Occipital lobe (tissue), 1 donor: ENCODE measurements at regions not wholly inside any gene's neighbourhood (a gene's known extent, or its start where the extent isn't known, plus 50 kb on each side); places are given as distances from the start of the nearest gene placed in this dataset.

Source experiments
- DNase-seq: peaks from one replicate; lab custom pipeline; 2025; lab: John Stamatoyannopoulos, UW

DNA sequence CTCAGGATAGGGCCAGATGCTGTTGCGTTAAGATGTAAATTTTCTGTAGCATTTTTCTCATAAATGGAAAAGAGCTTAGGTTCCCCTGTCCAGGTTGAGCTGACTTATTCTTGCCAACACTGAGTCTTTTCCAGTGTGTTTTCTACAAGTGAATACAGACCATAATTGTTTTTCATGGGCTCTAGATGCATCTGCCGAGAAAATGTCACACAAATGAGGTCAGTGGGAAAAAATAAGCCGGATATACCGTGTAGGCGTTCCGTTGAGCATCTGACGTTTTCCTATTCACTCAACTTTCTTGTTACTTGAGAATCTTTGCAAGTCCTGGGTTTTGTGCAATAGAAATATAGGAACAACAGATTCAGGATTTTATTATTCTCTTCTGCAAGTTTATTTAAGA lies 582.9 kb upstream of the CDH4 start:
- DNase-seq = no peak

DNA sequence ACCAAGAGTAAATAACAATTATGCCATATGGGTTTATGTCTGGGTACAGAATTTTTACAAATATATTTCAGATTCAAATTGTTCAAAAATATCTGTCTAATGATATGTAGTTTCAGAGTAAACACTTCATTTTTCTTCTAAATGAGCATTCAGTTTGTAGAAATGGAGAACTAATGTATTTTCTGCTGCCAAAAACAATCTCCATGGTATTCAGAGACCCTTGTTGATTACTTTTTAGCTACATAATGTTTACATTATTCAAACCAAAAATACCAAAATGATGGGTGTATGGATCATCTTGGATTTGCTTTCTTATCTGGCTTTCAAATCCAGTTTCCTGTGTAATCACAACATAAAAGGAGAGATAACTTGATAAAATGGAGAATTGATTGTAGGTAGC lies 576.0 kb upstream of the CDH4 start:
- DNase-seq = no peak

DNA sequence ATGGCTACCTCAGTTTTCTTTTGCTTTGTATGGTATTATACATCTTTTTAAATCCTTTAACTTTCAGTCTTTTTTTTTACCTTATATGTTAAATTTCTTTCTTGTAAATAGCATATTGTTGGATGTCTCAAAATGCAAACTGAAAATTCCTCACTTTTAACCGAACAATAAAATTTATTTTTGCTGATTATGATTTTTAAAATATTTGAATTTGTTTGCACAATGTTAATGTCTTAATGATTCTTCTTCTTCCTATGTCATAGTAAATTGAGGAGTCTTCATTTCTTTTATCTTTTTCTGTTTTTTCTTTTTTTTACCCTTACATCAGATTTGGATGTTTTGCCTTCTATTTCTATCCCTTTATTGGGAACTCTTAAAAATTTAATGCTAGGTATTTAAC lies 574.2 kb upstream of the CDH4 start:
- DNase-seq = no peak

DNA sequence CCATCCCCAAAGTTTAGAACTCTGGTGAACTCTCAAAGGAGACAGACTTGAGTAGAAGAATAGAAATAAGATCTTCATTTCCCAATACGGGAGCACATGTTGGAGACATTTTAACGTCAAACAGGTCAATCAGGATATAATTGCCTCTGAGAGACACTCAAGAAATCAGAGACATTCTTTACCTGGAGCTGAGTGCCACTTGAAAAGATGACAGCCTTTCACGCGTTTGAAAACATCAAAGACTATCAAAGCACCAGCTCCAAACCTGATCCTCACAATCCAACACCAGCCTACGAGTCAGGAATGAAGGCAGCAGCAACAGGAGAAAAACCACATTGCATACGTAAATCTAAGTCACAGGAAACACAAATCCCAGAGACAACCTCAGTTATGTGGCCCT lies 571.5 kb upstream of the CDH4 start:
- no peak for DNase-seq

DNA sequence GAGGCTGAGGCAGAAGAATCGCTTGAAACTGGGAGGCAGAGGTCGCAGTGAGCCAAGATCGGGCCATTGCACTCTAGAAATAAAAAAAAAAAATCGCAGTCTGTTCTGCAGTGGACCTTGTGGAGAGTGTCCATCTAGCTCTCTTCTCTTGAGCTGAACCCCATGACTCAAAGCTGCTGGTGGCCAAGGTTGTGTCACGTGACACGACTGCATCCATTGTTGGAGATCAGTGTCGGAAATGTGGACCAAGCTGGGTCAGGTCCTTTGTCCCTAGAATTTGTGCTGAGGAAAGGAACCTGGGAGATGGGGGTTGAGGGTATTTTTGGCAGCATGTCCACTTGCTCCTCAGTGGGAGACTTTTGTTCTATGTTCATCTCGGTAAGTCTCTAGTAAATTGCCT lies 564.8 kb upstream of the CDH4 start:
- DNase-seq = no peak

DNA sequence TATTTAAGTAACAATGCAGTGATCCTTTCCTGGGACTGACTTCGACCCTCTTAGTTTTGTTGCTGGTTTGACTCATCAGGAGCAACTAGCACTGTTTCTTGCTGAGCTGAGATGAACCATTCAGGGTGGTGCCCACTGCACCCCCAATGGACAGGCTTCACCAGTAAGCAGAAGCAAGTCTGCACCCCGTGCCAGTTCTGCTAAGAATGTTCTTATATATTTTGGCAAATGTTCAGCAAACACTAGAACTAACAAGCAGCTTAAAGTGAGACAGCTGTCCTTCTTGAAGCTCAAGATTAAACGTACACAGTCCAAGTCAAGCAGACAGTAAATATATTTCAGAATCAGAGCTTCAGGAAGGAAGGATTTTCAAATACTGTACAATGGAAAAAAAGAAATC lies 561.3 kb upstream of the CDH4 start:
- DNase-seq = no peak

DNA sequence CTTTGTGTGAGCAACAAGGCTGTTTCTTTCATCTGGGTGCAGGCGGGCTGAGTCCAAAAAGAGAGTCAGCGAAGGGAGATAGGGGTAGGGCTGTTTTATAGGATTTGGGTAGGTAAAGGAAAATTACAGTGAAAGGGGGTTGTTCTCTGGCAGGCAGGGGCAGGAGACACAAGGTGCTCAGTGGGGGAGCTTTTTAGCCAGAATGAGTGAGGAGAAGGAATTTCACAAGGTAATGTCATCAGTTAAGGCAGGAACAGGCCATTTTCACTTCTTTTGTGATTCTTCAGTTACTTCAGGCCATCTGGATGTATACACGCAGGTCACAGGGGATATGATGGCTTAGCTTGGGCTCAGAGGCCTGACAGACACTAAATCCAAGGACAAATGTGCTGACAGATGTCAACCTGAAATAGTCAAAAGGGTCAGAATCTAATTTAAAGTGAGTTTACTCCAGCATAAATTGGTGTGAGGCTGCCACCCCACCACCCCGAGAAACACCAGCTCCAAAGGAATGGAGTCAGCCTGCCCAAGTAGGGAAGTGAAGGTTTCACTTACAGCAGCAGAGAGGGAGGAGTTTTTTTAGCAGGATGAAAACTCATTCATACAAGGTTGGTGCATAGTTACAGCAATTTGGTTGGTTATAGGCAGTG lies 560.0 kb upstream of the CDH4 start:
- no peak for DNase-seq

DNA sequence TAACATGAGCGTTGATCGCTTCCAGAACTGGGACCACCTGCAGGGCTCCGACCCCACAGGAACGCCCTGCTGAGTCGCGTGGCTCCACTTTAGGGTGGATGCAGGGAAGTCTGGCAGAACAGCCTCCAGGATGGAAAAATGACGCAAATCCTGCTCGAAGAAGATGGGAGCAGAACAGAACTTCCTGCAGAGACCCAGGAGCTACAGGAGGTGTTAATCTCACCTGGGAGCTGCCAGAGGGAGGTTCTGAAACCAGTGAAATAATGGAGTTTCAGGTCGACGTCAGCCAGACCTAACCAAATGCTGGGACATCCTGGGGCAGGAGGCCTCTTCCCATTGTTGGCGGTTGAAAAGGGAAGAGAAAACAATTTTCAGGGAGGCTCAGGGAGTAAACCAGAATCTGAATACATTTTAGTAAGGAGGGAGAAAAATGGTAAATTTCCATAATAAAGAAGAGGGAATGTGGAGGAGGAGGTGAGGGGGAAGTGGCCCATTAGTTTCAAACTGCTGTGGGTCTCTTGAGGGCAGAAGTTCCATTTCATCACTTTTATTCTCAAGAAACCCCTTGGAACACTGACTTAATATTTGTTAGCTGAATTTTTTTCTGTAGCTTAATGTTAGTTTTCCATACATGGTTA lies 558.4 kb upstream of the CDH4 start:
- no peak for DNase-seq

DNA sequence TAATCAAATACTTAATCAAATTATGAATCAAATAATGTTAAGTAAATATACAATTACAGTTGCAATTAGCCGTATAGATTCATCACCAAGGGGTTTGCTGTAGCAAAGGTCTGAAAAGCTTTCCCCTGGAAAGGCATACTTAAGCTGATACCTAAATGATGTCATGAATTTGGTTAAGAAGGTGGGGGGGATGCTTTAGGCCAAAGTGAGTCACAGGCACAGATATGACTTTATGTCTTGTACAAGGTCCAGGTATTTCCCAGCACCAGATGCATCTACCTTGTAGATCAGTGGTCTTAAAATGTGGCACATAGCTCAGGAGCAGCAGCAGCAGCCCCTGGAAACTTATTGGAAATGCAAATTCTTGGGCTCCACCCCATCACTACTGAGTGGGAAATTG lies 557.3 kb upstream of the CDH4 start:
- DNase-seq = no peak

DNA sequence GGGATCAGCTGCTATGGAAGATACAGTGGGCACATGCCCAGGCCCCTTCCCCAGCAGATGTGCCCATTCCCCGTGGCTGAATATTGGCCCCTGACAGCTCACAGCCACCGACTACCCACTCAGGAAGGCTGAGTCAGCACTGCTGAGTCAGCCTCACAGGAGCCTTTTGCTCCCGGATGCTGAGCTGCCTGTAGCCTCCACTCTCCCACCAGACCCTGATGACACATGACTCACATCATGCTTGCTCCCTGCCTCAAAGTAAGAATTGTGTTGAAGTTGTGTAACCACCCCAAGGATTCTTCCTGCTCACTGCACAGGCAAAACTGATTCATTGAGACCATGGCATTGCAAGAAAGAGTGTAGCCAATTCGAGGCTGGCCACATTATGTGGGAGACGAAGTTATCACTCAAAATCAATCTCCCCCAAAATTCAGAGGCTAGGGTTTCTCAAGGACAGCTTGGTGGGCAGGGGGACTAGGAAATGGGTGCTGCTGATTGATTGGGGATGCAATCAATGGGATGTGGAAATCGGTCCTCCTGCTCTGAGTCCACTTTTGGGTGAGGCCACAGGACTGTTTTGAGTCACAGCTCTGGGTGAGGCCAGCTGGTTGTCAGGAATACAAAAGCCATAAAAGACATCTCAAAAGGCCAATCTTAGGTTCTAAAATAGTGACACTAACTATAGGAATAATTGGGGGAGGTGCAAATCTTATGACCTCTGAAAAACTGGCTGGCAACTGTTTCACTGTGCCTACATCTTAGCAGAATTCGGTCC lies 556.6 kb upstream of the CDH4 start:
- DNase-seq = no peak

DNA sequence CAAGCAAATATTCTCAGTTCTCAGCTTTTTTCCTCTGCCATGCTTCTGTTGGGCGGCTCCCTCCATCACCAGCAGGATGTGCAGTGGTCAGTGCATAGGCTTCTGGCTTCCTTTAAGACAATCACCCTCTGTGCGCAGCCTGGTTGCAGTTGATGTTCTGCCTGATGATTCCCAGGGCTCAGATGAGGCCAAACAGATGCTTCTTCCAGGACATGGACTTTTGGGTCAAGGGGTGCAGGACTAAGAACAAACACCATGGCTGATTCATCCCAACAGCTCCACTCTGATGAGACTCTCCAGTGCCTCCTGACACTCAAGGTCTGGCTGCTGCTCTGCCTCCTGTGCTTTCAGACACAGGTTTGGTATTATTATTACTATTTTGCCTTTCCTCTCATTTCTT lies 554.8 kb upstream of the CDH4 start:
- DNase-seq = no peak

DNA sequence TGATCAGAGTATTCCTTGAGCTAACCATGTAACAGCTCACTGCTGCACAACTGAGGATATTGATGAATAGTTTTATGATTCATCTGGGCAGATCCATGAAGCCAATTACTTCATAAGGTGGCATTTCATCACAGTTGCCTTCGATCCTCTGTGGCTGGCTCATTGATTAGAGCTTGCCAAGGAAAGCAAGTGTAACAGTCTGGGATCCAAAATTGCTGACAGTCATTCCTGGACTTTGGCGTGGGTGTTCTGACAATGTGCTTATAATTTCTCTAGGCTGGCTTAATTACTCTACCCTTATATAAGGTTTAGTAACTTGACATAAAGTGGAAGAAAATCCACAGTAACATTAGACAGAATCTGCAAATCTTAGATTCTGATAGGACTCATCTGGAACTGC lies 551.3 kb upstream of the CDH4 start:
- no peak for DNase-seq

DNA sequence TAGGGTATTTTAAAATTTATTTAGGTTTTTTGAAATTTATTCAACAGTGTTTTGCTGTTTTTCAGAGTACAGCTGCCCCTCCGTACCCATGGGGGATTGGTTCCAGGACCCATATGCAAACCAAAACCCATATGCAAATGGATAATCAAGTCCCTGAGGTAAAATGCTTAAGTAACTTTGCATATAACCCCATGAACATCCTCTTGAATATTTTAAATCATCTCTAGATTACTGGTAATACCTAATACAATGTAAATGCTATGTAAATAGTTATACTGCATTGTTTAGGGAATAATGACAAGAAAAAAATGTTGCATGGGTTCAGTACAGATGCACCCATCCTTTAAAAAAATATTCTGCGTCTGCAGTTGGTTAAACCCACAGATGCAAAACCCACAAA lies 547.9 kb upstream of the CDH4 start:
- no peak for DNase-seq

DNA sequence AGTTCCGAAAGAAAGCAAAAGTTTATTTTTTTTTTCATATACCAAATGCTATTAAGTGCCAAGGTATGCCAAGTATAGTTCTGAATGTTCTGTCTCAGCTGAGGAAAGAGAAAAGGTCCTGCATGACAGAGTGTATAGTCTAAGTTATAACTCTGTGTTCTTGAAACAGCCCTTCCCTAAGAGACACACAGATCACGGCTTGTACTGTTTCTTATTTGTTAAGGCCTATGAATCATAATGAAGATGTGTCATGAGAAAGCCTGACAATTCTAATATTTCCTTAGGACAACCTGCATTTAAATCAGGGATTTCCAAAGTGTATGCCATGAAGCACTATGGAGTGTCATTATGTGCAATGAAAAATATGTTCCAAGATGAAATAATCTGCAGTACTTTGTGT lies 538.7 kb upstream of the CDH4 start:
- DNase-seq = no peak

DNA sequence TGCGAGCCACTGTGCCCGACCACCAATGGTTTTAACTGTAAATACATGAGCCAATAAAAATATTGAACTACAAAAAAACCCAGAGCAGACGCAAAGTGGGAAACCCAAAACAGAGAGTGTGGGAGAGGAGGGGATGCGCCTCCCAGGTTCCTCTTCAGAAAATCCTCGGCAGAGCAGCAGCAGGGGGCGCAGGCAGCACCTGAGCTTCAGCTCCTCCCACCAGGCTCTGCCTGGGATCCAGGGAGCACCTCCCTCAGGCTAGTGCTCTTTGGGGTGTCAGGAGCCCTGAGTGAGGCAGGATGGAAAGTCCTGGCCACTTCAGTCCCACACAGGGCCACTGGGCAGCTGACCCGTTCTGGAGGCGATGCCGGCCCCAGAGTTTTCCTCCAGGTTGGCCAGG lies 536.9 kb upstream of the CDH4 start:
- DNase-seq = no peak

DNA sequence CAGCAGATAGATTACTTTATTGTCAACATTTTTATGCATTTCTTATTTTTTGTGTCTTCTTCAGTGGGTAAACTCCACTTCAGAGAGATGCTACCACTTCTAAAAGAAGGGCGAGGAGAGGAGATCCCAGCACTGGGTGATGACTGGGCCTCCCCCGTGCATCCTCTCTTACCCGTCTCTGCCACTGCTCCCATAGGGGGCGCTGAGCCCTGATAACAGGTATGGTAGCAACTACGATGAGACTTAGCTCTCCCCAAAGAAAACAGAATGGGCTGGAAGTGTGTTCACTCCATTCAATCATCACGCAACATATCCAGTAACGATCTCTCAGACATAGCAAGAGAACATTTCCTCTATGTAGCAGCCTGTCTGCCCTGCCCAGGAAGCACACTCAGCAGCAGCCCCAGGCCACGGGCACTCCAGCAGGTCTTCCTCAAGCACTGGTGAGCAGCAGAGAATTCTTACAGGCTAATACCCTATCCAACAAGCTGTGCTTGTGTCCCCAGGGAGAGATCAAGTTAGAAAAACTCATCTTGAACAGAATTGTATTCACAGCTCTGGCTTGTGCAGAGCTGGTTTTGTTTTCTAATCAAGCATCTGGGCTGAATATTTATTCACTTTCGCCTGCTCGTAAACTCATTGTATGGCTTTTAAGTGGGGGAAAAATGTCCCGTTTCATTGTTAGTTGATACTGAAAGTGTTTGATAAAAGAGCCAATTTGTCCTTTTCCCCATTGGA lies 533.1 kb upstream of the CDH4 start:
- DNase-seq = no peak

DNA sequence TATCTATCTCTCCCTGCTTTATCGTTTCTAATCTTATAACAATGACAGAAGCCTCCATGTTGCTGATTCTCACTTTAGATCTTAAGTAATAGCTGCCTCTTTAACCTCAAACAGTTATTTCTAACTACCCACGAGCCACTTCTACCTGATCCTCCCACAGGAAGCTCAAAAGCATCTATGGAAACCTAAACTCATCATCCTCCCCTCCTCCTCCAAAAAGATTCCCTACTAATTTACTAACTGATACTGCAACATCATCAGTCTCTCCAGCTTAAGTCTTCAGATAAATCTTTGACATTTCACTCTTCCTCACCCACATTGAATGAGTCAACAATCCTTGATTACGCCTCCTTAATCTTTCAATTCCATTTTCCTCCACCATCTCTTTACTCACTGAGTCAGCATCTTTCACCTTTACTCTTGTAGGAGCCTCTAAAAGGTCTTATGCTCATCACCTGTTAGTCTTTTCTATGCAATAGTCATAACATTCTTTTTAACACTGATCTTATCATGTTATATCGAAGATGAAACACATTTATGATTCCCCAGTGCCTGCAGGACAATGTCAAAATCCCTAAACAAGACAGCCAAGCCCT lies 526.7 kb upstream of the CDH4 start:
- DNase-seq = no peak

DNA sequence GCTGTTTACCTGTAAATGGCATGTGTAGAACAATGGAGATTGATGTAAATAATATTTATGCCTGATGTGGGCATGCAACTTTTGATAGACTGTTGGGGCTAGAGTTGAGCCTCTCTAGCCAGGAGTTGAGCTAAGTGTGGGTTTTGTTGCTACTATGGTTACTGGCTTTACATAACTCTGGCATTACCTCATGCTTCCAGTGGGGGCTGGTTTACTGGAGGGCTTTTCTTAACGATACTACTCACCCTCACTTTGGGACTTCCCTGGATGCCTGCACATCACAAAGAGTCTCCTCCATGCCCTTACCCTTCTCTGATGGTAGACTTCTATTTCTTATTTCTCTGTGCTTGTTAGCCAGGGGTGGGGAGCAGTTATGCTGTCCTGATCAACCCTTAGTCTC lies 524.6 kb upstream of the CDH4 start:
- DNase-seq = no peak

DNA sequence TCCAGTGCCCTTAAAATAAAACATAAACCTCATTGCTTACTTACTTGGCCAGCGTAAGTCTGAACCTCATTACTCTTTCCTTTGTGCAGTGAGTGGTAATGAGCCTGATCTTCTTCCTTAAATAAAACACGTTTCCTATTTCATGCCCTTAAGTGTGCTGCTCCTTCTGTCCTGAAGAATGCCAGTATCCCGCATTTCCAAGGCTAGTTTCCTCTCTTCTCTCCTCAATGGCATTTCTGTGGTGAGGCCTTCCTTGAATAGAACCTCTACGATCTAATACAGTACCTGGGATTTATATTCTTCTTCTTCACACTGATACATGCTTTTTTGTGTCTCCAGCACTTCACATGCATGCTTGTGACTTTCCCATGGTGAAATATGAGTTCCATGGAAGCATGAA lies 523.4 kb upstream of the CDH4 start:
- no peak for DNase-seq

DNA sequence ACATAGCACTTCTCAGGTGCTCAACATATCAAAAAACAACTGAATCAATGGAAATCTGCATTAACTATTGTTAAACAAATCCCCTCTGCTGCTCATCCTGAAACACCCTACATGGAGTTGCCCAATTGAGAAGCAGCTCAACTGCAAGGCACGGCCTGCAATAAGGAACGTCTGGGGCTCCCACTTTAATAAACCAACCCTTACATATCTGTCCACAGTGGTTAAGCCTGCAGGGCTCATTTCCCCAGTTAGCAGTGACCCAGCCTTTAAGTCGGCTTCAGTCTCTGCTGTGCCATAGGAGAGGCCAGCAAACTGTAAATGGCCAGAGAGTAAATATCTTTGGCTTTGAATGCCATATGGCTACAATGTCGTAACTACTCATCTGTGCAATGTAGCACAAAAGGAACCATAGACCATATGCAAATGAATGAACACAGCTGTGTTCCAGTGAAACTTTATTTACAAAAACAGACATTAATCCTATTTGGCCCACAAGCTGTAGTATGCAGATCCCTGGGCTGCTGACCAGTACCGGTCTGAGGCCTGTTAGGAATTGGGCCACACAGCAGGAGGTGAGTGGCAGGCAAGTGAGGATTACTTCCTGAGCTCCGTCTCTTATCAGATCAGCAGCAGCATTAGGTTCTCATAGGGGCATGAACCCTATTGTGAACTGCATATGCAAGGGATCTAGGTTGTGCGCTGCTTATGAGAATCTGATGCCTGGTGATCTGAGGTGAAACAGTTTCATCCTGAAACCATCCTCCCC lies 522.7 kb upstream of the CDH4 start:
- DNase-seq = no peak

DNA sequence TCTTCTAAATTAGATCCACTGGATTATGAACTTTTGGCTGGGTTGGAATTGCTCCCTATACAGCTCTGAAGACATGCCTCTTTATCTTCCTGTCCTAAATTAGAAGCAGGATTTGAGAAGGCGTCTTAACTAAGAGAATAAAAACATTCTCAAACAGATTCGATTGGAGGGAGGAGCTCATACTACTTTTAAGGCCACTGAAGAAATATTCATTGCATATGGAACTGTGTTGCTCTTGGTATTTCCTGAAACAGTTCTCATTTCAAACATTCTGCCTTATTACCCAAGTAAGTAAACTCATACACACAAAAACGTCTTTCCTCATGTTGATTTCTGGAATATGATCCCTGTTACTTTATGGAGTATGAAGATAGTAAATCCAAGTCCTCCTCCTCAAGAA lies 519.7 kb upstream of the CDH4 start:
- no peak for DNase-seq
